WTC11 (cell line): ENCODE measurements at regions not wholly inside any gene's neighbourhood (a gene's known extent, or its start where the extent isn't known, plus 50 kb on each side); places are given as distances from the start of the nearest gene placed in this dataset.

Experiments used
- ATAC-seq: fragments of 200-7000 bp; cut with Tn5 transposase; 2 replicates; pipeline ENCODE4 v1.10.0; 2021; ENCODE audit warnings: mild to moderate bottlenecking, moderate library complexity
- CTCF ChIA-PET: fragments of 300-600 bp; sonication (Branson Sonifier 250); formaldehyde crosslinking; loops from one replicate; lab custom pipeline; 2021; ENCODE audit warnings: antibody characterized with exemption; lab: Charles Lee
- POLR2A ChIA-PET: fragments of 350-600 bp; sonication (Branson Sonifier 250); formaldehyde crosslinking; loops from one replicate; lab custom pipeline; 2021; ENCODE audit warnings: antibody characterized with exemption; lab: Charles Lee
- DNase-seq: peaks from one replicate; pipeline ENCODE4 v3.0.0; 2021; ENCODE audit warnings: low spot score
- H3K27ac Mint-ChIP-seq: 2 replicates; pipeline ENCODE4 v1.8.0; 2021; ENCODE audit warnings: mixed read lengths
- H3K27me3 Mint-ChIP-seq: 2 replicates; pipeline ENCODE4 v1.8.0; 2021; ENCODE audit warnings: low read depth, mild to moderate bottlenecking, moderate library complexity, mixed read lengths
- H3K36me3 Mint-ChIP-seq: 2 replicates; pipeline ENCODE4 v1.8.0; 2021; ENCODE audit warnings: mixed read lengths
- H3K4me1 Mint-ChIP-seq: 2 replicates; pipeline ENCODE4 v1.8.0; 2022; ENCODE audit warnings: mixed read lengths
- H3K4me3 Mint-ChIP-seq: 2 replicates; pipeline ENCODE4 v1.8.0; 2021; ENCODE audit warnings: mild to moderate bottlenecking, moderate library complexity, mixed read lengths
- H3K9me3 Mint-ChIP-seq: 2 replicates; pipeline ENCODE4 v1.8.0; 2021; ENCODE audit warnings: mixed read lengths
- CREB1 ChIP-seq: sonication (generic); formaldehyde crosslinking; IDR thresholded peaks from 2 replicates; pipeline ENCODE4 v1.8.0; 2023; ENCODE audit warnings: mild to moderate bottlenecking, missing genetic modification reagents
- IRF2 ChIP-seq: sonication (generic); formaldehyde crosslinking; IDR thresholded peaks from 2 replicates; pipeline ENCODE4 v1.8.0; 2022; ENCODE audit warnings: low read depth, missing genetic modification reagents, borderline replicate concordance
- MXD4 ChIP-seq: fragments of 250-450 bp; sonication (Bioruptor Pico); IDR thresholded peaks from 2 replicates; pipeline ENCODE4 v1.8.0; 2021; ENCODE audit warnings: mild to moderate bottlenecking, moderate library complexity, borderline replicate concordance
- NFATC4 ChIP-seq: fragments of 250-450 bp; sonication (Bioruptor Pico); IDR thresholded peaks from 2 replicates; pipeline ENCODE4 v1.9.0; 2021; ENCODE audit warnings: mild to moderate bottlenecking
- NR3C1 ChIP-seq: sonication (generic); formaldehyde crosslinking; conservative IDR thresholded peaks from 2 replicates; pipeline ENCODE4 v1.8.1; 2023; ENCODE audit warnings: low read depth, mild to moderate bottlenecking, missing genetic modification reagents
- SP1 ChIP-seq: sonication (generic); formaldehyde crosslinking; conservative IDR thresholded peaks from 2 replicates; pipeline ENCODE4 v1.8.1; 2022; ENCODE audit warnings: missing genetic modification reagents
- TP53 ChIP-seq: sonication (generic); formaldehyde crosslinking; IDR thresholded peaks from 2 replicates; pipeline ENCODE4 v1.8.1; 2023; ENCODE audit warnings: mild to moderate bottlenecking, missing genetic modification reagents
- ZNF232 ChIP-seq: sonication (generic); formaldehyde crosslinking; IDR thresholded peaks from 2 replicates; pipeline ENCODE4 v1.8.0; 2022; ENCODE audit warnings: mild to moderate bottlenecking, missing genetic modification reagents
- ZNF396 ChIP-seq: fragments of 250-450 bp; sonication (Bioruptor Pico); IDR thresholded peaks from 2 replicates; pipeline ENCODE4 v1.8.0; 2021; ENCODE audit warnings: mild to moderate bottlenecking, moderate library complexity, borderline replicate concordance
- ZNF671 ChIP-seq: fragments of 250-450 bp; sonication (Bioruptor Pico); IDR thresholded peaks from 2 replicates; pipeline ENCODE4 v1.8.0; 2021; ENCODE audit warnings: mild to moderate bottlenecking
- TF ChIP-seq, protein P1 (sequence below): sonication (generic); formaldehyde crosslinking; IDR thresholded peaks from 2 replicates; pipeline ENCODE4 v1.8.1; 2023; ENCODE audit warnings: mild to moderate bottlenecking, missing genetic modification reagents, moderate library complexity
- TF ChIP-seq, protein P2 (sequence below): fragments of 250-450 bp; sonication (Bioruptor Pico); IDR thresholded peaks from 2 replicates; pipeline ENCODE4 v1.9.0; 2021; ENCODE audit warnings: mild to moderate bottlenecking
- TF ChIP-seq, protein P3 (sequence below): sonication (generic); formaldehyde crosslinking; IDR thresholded peaks from 2 replicates; pipeline ENCODE4 v1.8.0; 2022; ENCODE audit warnings: mild to moderate bottlenecking, missing genetic modification reagents
- TF ChIP-seq, protein P4 (sequence below): fragments of 250-450 bp; sonication (Bioruptor Pico); IDR thresholded peaks from 2 replicates; pipeline ENCODE4 v1.9.0; 2021; ENCODE audit warnings: moderate library complexity, mild to moderate bottlenecking, inconsistent platforms, borderline replicate concordance
- TF ChIP-seq, protein P5 (sequence below): sonication (generic); formaldehyde crosslinking; IDR thresholded peaks from 2 replicates; pipeline ENCODE4 v1.8.0; 2023; ENCODE audit warnings: missing genetic modification reagents
- TF ChIP-seq, protein P6 (sequence below): sonication (generic); formaldehyde crosslinking; IDR thresholded peaks from 2 replicates; pipeline ENCODE4 v1.8.1; 2023; ENCODE audit warnings: mild to moderate bottlenecking, missing genetic modification reagents, borderline replicate concordance
- TF ChIP-seq, protein P7 (sequence below): fragments of 250-450 bp; sonication (Bioruptor Pico); IDR thresholded peaks from 2 replicates; pipeline ENCODE4 v2.1.2; 2022; ENCODE audit warnings: mild to moderate bottlenecking, moderate library complexity
- TF ChIP-seq, protein P8 (sequence below): sonication (generic); formaldehyde crosslinking; IDR thresholded peaks from 2 replicates; pipeline ENCODE4 v1.8.1; 2022; ENCODE audit warnings: missing genetic modification reagents, borderline replicate concordance

DNA sequence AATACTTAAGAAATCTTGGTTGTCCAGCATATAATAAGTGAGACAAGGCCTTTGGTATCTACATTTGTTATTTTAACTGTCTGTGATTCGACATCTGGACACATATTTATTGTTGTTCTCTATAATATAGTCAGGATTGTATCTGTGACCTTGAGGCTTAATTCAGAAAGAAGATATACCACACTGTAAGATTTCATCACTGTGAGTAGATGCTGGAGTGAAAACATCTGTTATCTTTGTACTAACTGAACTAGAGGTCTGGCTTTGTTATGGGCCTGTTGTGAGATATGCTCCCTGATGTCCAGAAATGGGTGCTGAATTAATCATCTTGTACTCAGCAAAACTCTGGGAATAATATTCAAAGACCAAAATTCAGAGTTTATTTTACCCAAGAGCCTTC is 148.5 kb downstream of the ISOC1 start (continued):
- no peak for TF ChIP-seq CREB1 (CRISPR knock-in tag)
- no peak for TF ChIP-seq IRF2

DNA sequence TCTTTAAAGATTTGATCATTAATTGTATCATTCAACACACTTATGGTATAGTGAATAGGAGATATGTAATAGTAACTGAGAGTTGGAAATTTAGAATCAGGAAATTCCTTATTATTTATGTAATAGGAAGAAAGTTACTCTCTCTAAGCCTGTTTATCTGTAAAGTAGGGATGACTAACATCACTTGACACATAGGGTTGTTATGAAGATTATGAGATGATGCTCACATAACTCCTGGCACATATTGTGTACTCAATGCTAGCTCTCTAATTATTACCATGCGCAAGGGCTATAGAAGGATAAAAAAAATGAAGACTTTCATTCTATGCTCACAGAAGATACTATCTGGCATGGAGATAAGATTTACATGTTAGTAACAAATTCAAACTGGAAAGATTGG is 149.9 kb downstream of the ISOC1 start:
- ATAC-seq (no peak), DNase-seq (no peak)
- no peaks in the 10 kb centered on the region for H3K27me3 Mint-ChIP-seq
- no peaks in the 10 kb centered on the region for H3K9me3 Mint-ChIP-seq
- TF ChIP-seq ZNF232 (CRISPR knock-in tag): no peak
- TF ChIP-seq, protein P1, sequence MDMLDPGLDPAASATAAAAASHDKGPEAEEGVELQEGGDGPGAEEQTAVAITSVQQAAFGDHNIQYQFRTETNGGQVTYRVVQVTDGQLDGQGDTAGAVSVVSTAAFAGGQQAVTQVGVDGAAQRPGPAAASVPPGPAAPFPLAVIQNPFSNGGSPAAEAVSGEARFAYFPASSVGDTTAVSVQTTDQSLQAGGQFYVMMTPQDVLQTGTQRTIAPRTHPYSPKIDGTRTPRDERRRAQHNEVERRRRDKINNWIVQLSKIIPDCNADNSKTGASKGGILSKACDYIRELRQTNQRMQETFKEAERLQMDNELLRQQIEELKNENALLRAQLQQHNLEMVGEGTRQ (CRISPR knock-in tag): no peak
- TF ChIP-seq, protein P2, sequence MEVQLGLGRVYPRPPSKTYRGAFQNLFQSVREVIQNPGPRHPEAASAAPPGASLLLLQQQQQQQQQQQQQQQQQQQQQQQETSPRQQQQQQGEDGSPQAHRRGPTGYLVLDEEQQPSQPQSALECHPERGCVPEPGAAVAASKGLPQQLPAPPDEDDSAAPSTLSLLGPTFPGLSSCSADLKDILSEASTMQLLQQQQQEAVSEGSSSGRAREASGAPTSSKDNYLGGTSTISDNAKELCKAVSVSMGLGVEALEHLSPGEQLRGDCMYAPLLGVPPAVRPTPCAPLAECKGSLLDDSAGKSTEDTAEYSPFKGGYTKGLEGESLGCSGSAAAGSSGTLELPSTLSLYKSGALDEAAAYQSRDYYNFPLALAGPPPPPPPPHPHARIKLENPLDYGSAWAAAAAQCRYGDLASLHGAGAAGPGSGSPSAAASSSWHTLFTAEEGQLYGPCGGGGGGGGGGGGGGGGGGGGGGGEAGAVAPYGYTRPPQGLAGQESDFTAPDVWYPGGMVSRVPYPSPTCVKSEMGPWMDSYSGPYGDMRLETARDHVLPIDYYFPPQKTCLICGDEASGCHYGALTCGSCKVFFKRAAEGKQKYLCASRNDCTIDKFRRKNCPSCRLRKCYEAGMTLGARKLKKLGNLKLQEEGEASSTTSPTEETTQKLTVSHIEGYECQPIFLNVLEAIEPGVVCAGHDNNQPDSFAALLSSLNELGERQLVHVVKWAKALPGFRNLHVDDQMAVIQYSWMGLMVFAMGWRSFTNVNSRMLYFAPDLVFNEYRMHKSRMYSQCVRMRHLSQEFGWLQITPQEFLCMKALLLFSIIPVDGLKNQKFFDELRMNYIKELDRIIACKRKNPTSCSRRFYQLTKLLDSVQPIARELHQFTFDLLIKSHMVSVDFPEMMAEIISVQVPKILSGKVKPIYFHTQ: no peak
- no peak for TF ChIP-seq NFATC4 (CRISPR knock-in tag)
- H3K27ac Mint-ChIP-seq: no peak overlapping the region
- peaks cover 7% of the 10 kb centered on the region; the same call in 1 of the 2 replicates for H3K4me1 Mint-ChIP-seq
- CTCF ChIA-PET: no interaction called here
- H3K36me3 Mint-ChIP-seq: no peaks in the 10 kb centered on the region
- H3K4me3 Mint-ChIP-seq: no peak overlapping the region
- POLR2A ChIA-PET: no interaction called here

DNA sequence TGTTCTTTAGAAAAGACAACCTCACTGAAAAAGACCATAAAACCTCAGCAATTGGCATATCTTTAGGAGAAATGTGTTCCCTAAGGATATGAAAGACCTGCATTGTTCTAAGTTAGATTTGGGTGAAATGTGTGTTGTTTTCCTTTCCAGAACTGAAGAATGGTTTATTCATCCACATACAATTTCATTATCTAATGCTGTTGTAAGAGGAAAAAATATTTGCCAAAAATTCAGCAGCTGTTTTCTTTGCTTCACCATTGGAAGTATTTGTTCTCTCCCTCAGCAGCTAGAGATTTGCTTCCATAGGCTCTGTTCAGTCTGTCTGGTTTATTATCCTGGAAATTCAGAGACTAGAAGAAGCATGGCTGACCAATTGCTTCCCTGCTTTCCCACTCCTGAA is 150.9 kb downstream of the ISOC1 start:
- DNase-seq (no peak), ATAC-seq (no peak)
- CTCF ChIA-PET: no interaction called here
- no peak overlapping the region for H3K4me3 Mint-ChIP-seq
- TF ChIP-seq NR3C1 (no peak), TP53 (CRISPR knock-in tag) (no peak), ZNF396 (CRISPR knock-in tag) (no peak), ZNF671 (CRISPR knock-in tag) (no peak), MXD4 (CRISPR knock-in tag) (no peak), SP1 (CRISPR knock-in tag) (no peak)
- TF ChIP-seq, protein P3, sequence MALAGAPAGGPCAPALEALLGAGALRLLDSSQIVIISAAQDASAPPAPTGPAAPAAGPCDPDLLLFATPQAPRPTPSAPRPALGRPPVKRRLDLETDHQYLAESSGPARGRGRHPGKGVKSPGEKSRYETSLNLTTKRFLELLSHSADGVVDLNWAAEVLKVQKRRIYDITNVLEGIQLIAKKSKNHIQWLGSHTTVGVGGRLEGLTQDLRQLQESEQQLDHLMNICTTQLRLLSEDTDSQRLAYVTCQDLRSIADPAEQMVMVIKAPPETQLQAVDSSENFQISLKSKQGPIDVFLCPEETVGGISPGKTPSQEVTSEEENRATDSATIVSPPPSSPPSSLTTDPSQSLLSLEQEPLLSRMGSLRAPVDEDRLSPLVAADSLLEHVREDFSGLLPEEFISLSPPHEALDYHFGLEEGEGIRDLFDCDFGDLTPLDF (CRISPR knock-in tag): no peak
- TF ChIP-seq, protein P4, sequence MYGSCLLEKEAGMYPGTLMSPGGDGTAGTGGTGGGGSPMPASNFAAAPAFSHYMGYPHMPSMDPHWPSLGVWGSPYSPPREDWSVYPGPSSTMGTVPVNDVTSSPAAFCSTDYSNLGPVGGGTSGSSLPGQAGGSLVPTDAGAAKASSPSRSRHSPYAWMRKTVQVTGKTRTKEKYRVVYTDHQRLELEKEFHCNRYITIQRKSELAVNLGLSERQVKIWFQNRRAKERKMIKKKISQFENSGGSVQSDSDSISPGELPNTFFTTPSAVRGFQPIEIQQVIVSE (CRISPR knock-in tag): no peak
- TF ChIP-seq, protein P5, sequence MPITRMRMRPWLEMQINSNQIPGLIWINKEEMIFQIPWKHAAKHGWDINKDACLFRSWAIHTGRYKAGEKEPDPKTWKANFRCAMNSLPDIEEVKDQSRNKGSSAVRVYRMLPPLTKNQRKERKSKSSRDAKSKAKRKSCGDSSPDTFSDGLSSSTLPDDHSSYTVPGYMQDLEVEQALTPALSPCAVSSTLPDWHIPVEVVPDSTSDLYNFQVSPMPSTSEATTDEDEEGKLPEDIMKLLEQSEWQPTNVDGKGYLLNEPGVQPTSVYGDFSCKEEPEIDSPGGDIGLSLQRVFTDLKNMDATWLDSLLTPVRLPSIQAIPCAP: no peak
- TF ChIP-seq, protein P6, sequence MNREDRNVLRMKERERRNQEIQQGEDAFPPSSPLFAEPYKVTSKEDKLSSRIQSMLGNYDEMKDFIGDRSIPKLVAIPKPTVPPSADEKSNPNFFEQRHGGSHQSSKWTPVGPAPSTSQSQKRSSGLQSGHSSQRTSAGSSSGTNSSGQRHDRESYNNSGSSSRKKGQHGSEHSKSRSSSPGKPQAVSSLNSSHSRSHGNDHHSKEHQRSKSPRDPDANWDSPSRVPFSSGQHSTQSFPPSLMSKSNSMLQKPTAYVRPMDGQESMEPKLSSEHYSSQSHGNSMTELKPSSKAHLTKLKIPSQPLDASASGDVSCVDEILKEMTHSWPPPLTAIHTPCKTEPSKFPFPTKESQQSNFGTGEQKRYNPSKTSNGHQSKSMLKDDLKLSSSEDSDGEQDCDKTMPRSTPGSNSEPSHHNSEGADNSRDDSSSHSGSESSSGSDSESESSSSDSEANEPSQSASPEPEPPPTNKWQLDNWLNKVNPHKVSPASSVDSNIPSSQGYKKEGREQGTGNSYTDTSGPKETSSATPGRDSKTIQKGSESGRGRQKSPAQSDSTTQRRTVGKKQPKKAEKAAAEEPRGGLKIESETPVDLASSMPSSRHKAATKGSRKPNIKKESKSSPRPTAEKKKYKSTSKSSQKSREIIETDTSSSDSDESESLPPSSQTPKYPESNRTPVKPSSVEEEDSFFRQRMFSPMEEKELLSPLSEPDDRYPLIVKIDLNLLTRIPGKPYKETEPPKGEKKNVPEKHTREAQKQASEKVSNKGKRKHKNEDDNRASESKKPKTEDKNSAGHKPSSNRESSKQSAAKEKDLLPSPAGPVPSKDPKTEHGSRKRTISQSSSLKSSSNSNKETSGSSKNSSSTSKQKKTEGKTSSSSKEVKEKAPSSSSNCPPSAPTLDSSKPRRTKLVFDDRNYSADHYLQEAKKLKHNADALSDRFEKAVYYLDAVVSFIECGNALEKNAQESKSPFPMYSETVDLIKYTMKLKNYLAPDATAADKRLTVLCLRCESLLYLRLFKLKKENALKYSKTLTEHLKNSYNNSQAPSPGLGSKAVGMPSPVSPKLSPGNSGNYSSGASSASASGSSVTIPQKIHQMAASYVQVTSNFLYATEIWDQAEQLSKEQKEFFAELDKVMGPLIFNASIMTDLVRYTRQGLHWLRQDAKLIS: no peak
- TF ChIP-seq, protein P7, sequence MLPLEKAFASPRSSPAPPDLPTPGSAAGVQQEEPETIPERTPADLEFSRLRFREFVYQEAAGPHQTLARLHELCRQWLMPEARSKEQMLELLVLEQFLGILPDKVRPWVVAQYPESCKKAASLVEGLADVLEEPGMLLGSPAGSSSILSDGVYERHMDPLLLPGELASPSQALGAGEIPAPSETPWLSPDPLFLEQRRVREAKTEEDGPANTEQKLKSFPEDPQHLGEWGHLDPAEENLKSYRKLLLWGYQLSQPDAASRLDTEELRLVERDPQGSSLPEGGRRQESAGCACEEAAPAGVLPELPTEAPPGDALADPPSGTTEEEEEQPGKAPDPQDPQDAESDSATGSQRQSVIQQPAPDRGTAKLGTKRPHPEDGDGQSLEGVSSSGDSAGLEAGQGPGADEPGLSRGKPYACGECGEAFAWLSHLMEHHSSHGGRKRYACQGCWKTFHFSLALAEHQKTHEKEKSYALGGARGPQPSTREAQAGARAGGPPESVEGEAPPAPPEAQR: no peak
- TF ChIP-seq, protein P8, sequence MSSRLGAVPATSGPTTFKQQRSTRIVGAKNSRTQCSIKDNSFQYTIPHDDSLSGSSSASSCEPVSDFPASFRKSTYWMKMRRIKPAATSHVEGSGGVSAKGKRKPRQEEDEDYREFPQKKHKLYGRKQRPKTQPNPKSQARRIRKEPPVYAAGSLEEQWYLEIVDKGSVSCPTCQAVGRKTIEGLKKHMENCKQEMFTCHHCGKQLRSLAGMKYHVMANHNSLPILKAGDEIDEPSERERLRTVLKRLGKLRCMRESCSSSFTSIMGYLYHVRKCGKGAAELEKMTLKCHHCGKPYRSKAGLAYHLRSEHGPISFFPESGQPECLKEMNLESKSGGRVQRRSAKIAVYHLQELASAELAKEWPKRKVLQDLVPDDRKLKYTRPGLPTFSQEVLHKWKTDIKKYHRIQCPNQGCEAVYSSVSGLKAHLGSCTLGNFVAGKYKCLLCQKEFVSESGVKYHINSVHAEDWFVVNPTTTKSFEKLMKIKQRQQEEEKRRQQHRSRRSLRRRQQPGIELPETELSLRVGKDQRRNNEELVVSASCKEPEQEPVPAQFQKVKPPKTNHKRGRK (CRISPR knock-in tag): no peak
- TF ChIP-seq, protein P1 (CRISPR knock-in tag): no peak
- TF ChIP-seq, all 79 proteins: peak for 0
- Mint-ChIP-seq H3K36me3 (no peaks in the 10 kb centered on the region), H3K9me3 (no peaks in the 10 kb centered on the region), H3K27ac (no peak overlapping the region), H3K4me1 (peaks cover 7% of the 10 kb centered on the region; the same call in 1 of the 2 replicates), H3K27me3 (no peaks in the 10 kb centered on the region)
- POLR2A ChIA-PET: no interaction called here
